ENCODE measurements at regions not wholly inside any gene's neighbourhood (a gene's known extent, or its start where the extent isn't known, plus 50 kb on each side); places are given as distances from the start of the nearest gene placed in this dataset.

- no peak overlapping the region for H3K27ac ChIP-seq
- no peaks in the 10 kb centered on the region for H3K4me1 ChIP-seq
- TF ChIP-seq CTCF (IDR thresholded peaks at IDR 0.05), result no peak
- H3K36me3 ChIP-seq, result no peaks in the 10 kb centered on the region
- no peaks in the 10 kb centered on the region for H3K27me3 ChIP-seq
- H3K9me3 ChIP-seq, result no peaks in the 10 kb centered on the region
- ATAC-seq (no peak), DNase-seq (peak in 2 of 4 donors; percentile 57 to 75)
- intact Hi-C loops (cut with DNase I), result no loop called here
- H3K4me3 ChIP-seq, result no peak overlapping the region
Measured at GRCh38 chr11:111194860-111195568, 50.5 kb upstream of the POU2AF2 start.

DNA sequence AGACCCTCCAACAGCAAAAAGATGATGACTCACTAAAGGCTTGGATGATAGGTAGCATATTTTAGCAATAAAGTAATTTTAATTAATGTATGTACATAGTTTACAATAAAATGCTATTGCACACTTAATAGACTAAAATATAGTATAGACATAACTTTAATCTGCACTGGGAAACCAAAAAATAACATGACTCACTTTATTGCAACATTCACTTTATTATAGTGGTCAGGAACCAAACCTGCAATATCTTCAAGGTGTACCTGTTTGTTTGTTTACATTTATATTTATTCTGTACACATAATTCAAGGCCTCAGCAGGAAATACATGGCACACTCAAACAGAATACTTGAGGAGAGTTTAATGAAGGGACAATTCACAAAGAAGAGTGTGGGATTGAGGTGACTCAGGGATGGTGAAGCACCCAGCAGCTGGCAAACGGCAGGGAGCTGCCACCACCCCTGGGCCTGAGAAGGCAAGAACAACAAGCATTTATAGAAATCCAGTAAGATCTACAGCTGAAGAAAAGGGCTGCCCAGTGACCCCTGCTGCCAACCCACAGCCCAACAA, 51.5 kb upstream of the POU2AF2 start:
- Histone ChIP-seq H3K4me1 (no peaks in the 10 kb centered on the region), H3K27me3 (no peaks in the 10 kb centered on the region), H3K9me3 (no peaks in the 10 kb centered on the region), H3K36me3 (no peaks in the 10 kb centered on the region), H3K27ac (no peak overlapping the region), H3K4me3 (no peak overlapping the region)
- DNase-seq, result no peak
- ATAC-seq, result no peak
- no peak for TF ChIP-seq CTCF (IDR thresholded peaks at IDR 0.05)
- intact Hi-C loops (cut with DNase I), result no loop called here

- peaks cover 0 to 5% of the 10 kb centered on the region in 2 donors for H3K4me1 ChIP-seq
- no peak for TF ChIP-seq CTCF (IDR thresholded peaks at IDR 0.05)
- intact Hi-C loops (cut with DNase I), result no loop called here
- no peaks in the 10 kb centered on the region for H3K27me3 ChIP-seq
- no peaks in the 10 kb centered on the region for H3K36me3 ChIP-seq
- no peak overlapping the region for H3K27ac ChIP-seq
- no peak overlapping the region for H3K4me3 ChIP-seq
- peaks cover 0 to 2% of the 10 kb centered on the region in 2 donors for H3K9me3 ChIP-seq
- DNase-seq, result no peak
- ATAC-seq, result no peak
Measured at GRCh38 chr11:111189466-111189865, 56.1 kb upstream of the POU2AF2 start.

DNA sequence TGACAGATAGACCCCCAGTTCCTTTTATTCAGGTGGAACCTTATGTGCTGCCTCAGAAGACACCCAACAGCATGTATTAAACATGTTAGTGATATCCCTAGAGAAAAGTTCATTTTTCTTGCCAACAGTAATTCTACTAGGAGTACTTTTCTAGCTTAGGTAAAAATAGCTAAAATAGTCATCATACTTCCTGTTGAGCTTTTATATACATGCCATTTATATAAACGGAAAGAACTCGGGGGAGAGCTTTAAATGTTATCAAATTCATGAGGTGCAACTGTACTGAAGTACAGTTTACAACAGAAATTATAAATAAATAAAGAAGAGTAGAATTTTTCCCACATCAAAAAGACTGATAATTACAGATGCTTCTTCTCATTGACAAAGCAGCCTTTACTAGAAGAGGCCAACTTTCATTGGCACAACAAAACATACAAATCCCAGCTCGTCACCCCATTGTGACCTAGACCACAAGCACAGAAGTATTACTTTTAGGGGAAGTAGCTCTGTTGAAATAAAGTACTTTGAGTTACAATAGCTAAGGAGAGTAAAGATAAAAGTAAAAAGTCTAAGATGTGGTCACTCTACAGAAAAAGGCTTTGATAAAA, 59.1 kb upstream of the POU2AF2 start:
- no peak for TF ChIP-seq CTCF (IDR thresholded peaks at IDR 0.05)
- Histone ChIP-seq H3K4me1 (peaks cover 0 to 5% of the 10 kb centered on the region in 2 donors), H3K27me3 (no peaks in the 10 kb centered on the region), H3K4me3 (no peak overlapping the region), H3K9me3 (peaks cover 0 to 2% of the 10 kb centered on the region in 2 donors), H3K27ac (no peak overlapping the region), H3K36me3 (no peaks in the 10 kb centered on the region)
- no peak for ATAC-seq
- intact Hi-C loops (cut with DNase I), result no loop called here
- DNase-seq, result peak in 1 of 4 donors; percentile 65

GRCh38 chr11:111185266-111185665, 60.3 kb upstream of the POU2AF2 start:
- ATAC-seq (no peak), DNase-seq (no peak)
- H3K27ac ChIP-seq, result no peak overlapping the region
- H3K4me3 ChIP-seq, result no peak overlapping the region
- H3K36me3 ChIP-seq, result no peaks in the 10 kb centered on the region
- peaks cover 0 to 2% of the 10 kb centered on the region in 2 donors for H3K9me3 ChIP-seq
- intact Hi-C loops (cut with DNase I), result no loop called here
- H3K4me1 ChIP-seq, result peaks cover 0 to 5% of the 10 kb centered on the region in 2 donors
- no peak for TF ChIP-seq CTCF (IDR thresholded peaks at IDR 0.05)
- no peaks in the 10 kb centered on the region for H3K27me3 ChIP-seq
